HG02852 (cell line): ENCODE measurements at regions not wholly inside any gene's neighbourhood (a gene's known extent, or its start where the extent isn't known, plus 50 kb on each side); places are given as distances from the start of the nearest gene placed in this dataset.
"Not testable (repeated sequence)": the region's sequence is repeated elsewhere in the genome, so short reads cannot be mapped to it uniquely, and the experiment has no call there.

Source experiments
- ATAC-seq: cut with Tn5 transposase; IDR thresholded peaks from one replicate; pipeline ENCODE4 v1.9.1; 2021; ENCODE audit warnings: mild to moderate bottlenecking, moderate library complexity; ENCODE audit not compliant: unreplicated experiment

DNA sequence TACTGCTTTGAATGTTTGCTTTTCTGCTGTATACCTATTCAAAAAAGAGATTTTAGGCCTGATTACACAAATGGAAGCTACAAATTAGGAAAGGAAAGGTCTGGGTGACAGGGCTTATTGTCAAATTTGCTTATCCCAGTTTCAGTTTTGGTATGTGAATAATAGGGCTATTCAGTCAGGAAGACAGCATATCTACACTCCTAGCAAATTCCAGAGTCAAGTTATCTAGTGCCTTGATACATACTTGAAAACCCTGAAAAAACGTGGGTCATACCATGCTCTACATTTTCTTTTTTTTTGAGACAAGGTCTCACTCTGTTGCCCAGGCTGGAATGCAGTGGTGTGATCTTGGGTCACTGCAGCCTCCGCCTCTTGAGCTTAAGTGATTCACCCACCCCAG is 59.2 kb upstream of the CCDC180 start:
- ATAC-seq = not testable (repeated sequence)

DNA sequence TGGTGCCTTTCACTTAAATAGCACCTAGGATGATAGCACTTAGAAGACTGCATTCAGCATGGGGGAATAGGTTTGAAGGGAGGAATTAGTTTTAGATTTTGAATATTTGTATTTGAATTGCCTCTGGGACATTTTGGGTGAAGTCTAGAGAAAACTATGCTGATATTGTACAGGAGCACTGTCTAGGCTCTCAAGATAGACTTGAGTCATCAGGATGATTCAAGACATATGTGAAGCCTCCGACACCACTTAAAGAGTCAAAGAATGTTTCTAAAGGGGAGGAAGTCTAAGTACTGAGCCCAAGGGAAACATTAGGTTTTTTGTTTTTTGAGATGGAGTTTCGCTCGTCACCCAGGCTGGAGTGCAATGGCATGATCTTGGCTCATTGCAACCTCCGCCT is 63.9 kb upstream of the CCDC180 start:
- no peak for ATAC-seq

GRCh38 chr9:97241430-97241829 is 66.0 kb upstream of the CCDC180 start:
- not testable (repeated sequence) for ATAC-seq

DNA sequence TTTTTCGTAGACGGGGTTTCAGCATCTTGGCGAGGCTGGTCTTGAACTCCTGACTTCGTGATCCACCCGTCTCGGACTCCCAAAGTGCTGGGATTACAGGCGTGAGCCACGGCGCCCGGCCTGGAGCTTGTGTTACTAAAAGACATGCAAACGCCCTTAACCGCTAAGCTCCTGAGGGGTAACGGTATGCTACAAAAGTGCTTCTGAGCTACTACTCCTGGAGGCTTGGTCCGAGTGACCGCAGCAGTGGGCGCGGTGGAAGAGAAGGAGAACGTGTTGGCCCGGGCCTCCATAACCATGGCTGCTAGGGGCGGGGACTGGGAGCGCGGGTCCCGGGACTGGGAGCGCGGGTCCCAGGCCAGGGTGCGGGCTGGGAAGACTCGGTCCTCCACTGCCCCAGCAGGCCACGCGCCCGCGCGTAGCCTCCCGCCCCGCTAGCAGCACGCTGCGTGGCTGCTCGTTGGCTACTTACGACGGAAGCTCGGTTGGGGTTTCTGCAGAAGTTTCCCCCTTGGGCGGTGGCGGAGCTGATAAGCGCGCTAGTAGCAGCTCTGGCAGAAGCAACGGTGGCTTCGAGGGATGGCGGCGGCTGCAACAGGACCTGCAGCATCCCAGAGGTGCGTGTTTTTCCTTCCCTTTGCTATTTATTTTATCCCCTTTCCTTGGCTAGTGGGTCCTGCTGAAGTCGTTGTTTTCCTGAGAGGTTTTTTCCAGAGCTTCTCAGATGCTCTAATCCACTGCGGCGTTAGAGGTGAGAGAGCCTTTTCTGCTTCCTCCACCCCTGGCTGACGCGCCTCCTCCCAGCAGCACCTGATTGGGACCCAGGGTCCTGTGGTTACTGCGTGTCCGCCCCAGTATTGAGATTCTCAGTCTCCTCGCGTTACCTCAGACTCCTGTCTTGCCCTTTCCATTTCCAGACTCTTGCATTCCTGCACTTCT is 69.2 kb upstream of the CCDC180 start:
- peak; percentile 62 for ATAC-seq

DNA sequence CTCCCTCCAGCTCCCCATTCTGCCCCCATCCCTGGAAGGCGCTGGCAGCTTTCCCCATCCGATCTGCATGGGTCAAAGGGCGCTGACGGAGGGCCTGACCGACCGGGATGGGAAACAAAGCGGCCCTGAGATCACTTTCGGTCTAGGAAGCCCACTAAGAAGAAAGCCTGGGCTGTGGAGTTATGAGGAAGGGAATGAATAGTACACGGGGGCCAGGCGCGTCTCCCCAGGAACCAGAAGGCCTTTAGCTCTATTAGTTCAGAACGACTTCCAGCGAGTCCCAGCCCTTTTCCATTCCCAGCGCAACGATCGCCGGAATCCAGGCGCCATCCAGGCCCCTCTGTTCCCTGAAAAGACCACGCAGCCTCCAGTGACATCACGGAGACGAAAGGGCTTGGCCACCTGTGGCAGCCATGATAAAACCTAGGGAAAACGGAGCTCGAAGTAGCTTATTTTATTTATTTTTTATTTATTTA is 70.1 kb upstream of the CCDC180 start:
- ATAC-seq = no peak

DNA sequence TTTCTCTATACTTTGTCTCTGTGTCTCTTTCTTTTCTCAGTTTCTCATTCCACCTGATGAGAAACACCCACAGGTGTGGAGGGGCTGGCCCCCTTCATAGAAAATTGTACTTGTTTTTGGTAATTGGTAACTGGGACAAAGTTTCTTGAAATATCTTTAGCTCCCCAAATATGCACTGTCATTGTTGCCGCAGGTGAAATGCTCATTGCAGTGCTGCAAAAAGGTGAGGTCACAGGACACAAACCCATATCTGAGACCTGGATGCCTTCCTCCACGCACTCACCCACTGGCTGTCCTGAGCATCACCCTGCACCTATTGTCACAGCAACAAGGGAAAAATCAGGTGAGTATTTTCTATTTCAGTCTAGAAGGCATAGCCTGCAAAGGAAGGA is 74.5 kb upstream of the CCDC180 start:
- not testable (repeated sequence) for ATAC-seq

GRCh38 chr9:97232060-97233008 is 75.1 kb upstream of the CCDC180 start:
- ATAC-seq = not testable (repeated sequence)

DNA sequence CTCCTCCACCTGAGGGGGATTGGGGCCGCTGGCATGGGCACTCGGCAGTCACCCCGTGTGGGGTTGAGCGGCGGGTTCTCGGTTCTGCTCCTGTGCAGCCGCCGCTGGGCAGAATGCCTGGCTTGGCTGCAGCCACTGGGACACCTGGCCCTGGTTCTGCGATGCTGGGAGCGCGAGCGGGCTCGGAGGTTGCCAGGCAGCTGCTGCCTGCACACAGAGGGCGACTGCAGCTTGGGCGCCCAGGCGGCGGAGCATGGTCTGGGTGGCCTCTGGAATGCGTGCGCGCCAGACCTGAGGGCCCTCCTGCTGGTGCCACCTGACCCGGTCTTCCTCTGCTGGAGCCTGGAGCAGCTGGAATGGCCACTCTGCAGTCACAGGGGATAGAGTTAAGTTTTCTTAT is 85.1 kb upstream of the CCDC180 start:
- not testable (repeated sequence) for ATAC-seq

DNA sequence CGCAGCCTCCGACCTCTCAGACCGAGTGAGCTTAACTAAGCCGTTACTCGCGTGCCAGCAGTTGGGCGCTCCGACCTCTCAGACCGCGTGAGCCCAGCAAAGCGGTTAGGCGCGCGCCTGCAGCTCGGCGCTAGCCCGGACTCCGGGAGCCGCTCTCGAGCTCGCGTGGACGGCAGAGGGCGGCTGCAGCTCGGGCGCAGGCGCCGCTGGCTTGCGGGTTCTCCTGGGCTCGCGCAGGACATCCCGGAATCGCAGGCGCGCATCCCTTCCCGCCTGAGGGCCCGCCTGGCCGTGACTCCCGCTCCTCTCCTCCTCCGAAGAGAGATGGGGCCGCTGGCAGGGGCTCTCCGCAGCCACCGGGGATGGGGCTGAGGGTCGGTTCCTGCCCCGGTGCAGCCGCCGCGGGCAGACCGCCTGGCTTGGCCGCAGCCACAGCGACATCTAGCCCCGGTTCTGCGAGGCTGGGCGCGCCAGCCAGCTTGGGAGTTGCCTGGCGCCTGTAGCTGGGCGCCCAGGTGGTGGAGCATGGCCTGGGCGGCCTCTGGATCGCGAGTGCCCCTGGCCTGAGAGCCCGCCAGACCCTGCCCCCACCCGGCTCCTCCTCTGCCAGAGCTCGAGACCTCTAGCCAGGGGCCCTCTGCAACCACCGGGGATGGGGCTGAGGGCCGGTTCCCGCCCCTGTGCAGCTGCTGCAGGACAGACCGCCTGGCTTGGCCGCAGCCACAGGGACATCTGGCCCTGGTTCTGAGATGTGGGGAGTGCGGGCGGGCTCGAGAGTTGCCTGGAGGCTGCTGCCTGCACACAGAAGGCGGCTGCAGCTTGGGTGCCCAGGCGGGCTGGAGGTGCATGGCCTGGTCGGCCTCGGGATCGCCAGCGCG is 85.7 kb upstream of the CCDC180 start:
- ATAC-seq = not testable (repeated sequence)

DNA sequence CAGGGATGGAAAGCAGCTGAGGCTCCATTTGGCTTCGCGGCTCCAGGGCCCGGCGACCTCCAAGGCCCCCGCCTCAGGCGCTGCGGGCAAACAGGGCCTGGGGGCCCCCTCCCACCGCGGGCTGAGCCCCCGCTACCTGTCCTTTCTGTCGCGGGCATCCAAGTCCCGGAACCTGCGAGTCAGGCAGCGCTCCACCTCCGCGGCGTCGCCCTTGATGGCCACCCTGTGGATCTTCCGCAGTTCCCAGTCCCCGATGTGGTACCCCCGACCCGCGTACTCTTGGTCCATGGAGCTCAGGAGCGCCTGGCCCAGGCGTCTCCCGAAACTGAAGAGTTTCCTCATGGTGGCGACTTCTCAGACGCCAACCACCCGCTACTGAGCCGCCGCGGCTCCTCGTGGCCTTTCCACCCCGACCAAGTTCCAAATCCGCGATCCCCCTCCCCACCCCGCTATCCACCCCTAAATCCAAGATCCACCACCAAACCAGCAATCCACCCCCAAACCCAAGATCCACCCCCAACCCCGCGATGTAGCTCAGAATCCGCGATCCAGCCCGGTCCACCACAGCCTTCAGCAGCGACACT is 86.5 kb upstream of the CCDC180 start:
- ATAC-seq = no peak

GRCh38 chr9:97220396-97220795 is 87.1 kb upstream of the CCDC180 start:
- ATAC-seq = not testable (repeated sequence)

DNA sequence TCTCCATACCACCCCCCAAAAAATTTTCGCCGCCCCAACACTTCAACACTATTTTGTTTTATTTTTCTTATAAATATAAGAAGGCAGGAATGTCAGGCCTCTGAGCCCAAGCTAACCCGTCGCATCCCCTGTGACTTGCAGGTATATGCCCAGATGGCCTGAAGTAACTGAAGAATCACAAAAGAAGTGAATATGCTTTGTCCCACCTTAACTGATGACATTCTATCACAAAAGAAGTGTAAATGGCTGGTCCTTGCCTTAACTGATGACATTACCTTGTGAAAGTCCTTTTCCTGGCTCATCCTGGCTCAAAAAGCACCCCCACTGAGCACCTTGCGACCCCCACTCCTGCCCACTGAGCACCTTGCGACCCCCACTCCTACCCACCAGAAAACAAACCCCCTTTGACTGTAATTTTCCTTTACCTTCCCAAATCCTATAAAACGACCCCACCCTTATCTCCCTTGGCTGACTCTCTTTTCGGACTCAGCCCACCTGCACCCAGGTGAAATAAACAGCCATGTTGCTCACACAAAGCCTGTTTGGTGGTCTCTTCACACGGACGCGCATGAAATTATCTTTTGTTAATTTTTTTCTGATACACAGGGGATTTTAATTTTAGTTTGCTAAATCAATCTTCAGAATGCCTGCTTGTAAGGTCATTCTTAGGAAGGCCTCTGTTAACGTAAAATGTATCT is 87.9 kb upstream of the CCDC180 start:
- not testable (repeated sequence) for ATAC-seq

GRCh38 chr9:97215127-97215526 is 92.3 kb upstream of the CCDC180 start:
- ATAC-seq = not testable (repeated sequence)

DNA sequence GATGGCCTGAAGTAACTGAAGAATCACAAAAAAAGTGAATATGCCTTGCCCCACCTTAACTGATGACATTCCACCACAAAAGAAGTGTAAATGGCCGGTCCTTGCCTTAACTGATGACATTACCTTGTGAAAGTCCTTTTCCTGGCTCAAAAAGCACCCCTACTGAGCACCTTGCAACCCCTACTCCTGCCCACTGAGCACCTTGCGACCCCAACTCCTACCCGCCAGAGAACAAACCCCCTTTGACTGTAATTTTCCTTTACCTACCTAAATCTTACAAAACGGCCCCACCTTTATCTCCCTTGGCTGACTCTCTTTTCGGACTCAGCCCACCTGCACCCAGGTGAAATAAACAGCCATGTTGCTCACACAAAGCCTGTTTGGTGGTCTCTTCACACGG is 92.9 kb upstream of the CCDC180 start:
- ATAC-seq = not testable (repeated sequence)

- ATAC-seq = not testable (repeated sequence)
Measured at GRCh38 chr9:97199683-97200082, 107.8 kb upstream of the CCDC180 start.

GRCh38 chr9:97193767-97194166 is 113.7 kb upstream of the CCDC180 start:
- ATAC-seq = not testable (repeated sequence)

DNA sequence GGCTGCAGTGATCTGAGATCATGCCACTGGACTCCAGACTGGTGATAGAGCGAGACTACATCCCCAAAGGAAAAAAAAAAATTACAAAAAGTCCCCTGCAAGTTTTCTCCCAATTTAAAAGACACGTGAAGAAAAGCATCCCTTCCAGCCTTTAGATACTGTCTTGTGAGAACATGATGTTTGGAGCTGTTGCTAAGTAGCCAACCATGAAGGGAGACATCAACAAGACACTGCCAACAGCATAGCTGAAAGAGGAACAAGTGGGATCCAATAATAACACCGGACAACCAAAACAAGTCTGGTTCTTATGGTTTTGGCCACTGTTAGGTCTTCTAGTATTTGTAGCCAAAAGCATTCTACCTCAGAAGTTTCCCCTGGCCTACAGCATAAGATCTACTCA is 118.9 kb upstream of the CCDC180 start:
- no peak for ATAC-seq

DNA sequence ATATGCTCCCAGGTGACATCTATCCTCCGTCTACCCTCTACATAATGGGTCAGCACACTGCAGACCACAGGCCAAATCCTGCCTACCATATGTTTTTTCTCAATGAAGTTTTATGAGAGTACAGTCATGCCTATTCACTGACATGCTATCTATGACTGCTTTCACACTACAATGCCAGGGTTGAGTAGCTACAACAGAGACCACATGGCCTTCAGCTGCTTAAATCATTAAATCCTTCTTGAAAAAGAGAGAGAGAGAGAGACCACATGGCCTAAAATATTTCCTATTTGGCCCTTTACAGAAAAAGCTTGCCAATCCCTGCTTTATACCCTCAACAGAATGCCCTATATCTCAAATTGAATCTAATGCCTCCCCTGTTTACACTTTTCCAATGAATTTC is 119.8 kb upstream of the CCDC180 start:
- not testable (repeated sequence) for ATAC-seq

- no peak for ATAC-seq
Measured at GRCh38 chr9:97186493-97186892, 121.0 kb upstream of the CCDC180 start.
